ENCODE measurements at regions not wholly inside any gene's neighbourhood (a gene's known extent, or its start where the extent isn't known, plus 50 kb on each side); places are given as distances from the start of the nearest gene placed in this dataset.
A peak's percentile ranks its signal among the peaks of the same experiment; 100 is the strongest.

GRCh38 chr16:73568769-73569168 lies 520.8 kb upstream of the ZFHX3 start (continued):
- TF ChIP-seq FOXJ3 (CRISPR knock-in tag; IDR thresholded peaks at IDR 0.05) (no peak), TAF1 (IDR thresholded peaks at IDR 0.05; ENCODE audit: borderline replicate concordance, low read depth, low read length) (no peak), GATA2 (CRISPR knock-in tag; IDR thresholded peaks at IDR 0.05) (peak; percentile 88), MAX (IDR thresholded peaks at IDR 0.05; ENCODE audit: low read depth) (no peak), GABPA (IDR thresholded peaks at IDR 0.05; ENCODE audit: low read depth) (no peak), TEAD4 (IDR thresholded peaks at IDR 0.05; ENCODE audit: borderline replicate concordance, insufficient read depth) (no peak), SIN3A (IDR thresholded peaks at IDR 0.05; ENCODE audit: borderline replicate concordance, low read depth, low read length) (no peak), RAD21 (IDR thresholded peaks at IDR 0.05; ENCODE audit: low read length) (no peak), POLR2AphosphoS5 (IDR thresholded peaks at IDR 0.05; ENCODE audit: low read depth, low read length) (no peak), MEF2A (IDR thresholded peaks at IDR 0.05; ENCODE audit: borderline replicate concordance, low read depth) (no peak)

- Histone ChIP-seq H2AFZ (ENCODE audit: low read depth) (no peak overlapping the region), H3K4me1 (ENCODE audit: control insufficient read depth in 1 of 2, insufficient read depth in 2 of 2, low read depth in 1 of 2, low read length in 1 of 2) (peaks cover 0 to 11% of the 10 kb centered on the region in 2 experiments; a peak in 2 of 4 replicates), H3K27me3 (ENCODE audit: insufficient read depth) (no peaks in the 10 kb centered on the region; the same call in 1 of the 2 replicates), H3K79me2 (ENCODE audit: insufficient read depth) (no peaks in the 10 kb centered on the region), H3K36me3 (replicated peaks in 1 of 2; ENCODE audit: control insufficient read depth in 1 of 2, insufficient read depth in 2 of 2, low read length in 1 of 2) (no peaks in the 10 kb centered on the region), H4K20me1 (ENCODE audit: insufficient read depth) (no peaks in the 10 kb centered on the region), H3K4me3 (ENCODE audit: low read depth in 2 of 2, low read length in 1 of 2) (no peak overlapping the region), H3K4me2 (no peak overlapping the region), H3K9ac (no peak overlapping the region), H3K27ac (ENCODE audit: low read depth in 2 of 2, low read length in 1 of 2) (no peak overlapping the region), H3F3A (replicated peaks; ENCODE audit: insufficient read depth) (no peaks in the 10 kb centered on the region), H3K9me3 (no peaks in the 10 kb centered on the region), H3K9me2 (no peaks in the 10 kb centered on the region)
- CTCF ChIA-PET: no interaction called here
- 51% methylated on average over 3 of the region's 3 CpGs for WGBS (ENCODE audit: low lambda C conversion rate)
- DNase-seq: no peak
- TF ChIP-seq ELF1 (IDR thresholded peaks at IDR 0.05) (no peak), MEF2A (IDR thresholded peaks at IDR 0.05; ENCODE audit: borderline replicate concordance, low read depth) (no peak), FOXM1 (IDR thresholded peaks at IDR 0.05; ENCODE audit: low read depth) (no peak), TAF1 (IDR thresholded peaks at IDR 0.05; ENCODE audit: borderline replicate concordance, low read depth, low read length) (no peak), RXRA (IDR thresholded peaks at IDR 0.05; ENCODE audit: borderline replicate concordance, low read depth) (no peak), EZH2phosphoT487 (IDR thresholded peaks at IDR 0.05; ENCODE audit: borderline replicate concordance, low read depth) (no peak), ZBTB33 (IDR thresholded peaks at IDR 0.05; ENCODE audit: borderline replicate concordance, low read depth) (no peak), NFIC (IDR thresholded peaks at IDR 0.05; ENCODE audit: borderline replicate concordance) (no peak), NRF1 (IDR thresholded peaks at IDR 0.05; ENCODE audit: low read depth, low read length) (no peak), RCOR1 (IDR thresholded peaks at IDR 0.05; ENCODE audit: low read length) (no peak), MXI1 (IDR thresholded peaks at IDR 0.05; ENCODE audit: low read depth, low read length) (no peak), IRF3 (IDR thresholded peaks at IDR 0.05; ENCODE audit: low read depth, low read length) (no peak), CHD2 (IDR thresholded peaks at IDR 0.05; ENCODE audit: low read length, partially characterized antibody) (no peak)
- POLR2A ChIA-PET: no interaction called here
These were observed 518.0 kb upstream of the ZFHX3 start for GRCh38 chr16:73565925-73566324.

All from SK-N-SH (cell line).